SU-DHL-6 (cell line): ENCODE measurements at regions not wholly inside any gene's neighbourhood (a gene's known extent, or its start where the extent isn't known, plus 50 kb on each side); places are given as distances from the start of the nearest gene placed in this dataset.

Source experiments
- H2AFZ ChIP-seq: fragments of 200-600 bp; sonication (generic); 2 replicates; pipeline ENCODE4 v1.6.1; 2014; ENCODE audit warnings: low read depth, mild to moderate bottlenecking, moderate library complexity, mixed read lengths, antibody characterized with exemption, low read length; ENCODE audit not compliant: severe bottlenecking
- H3F3A ChIP-seq: fragments of 200-600 bp; shearing (Covaris generic); 2 replicates; pipeline ENCODE4 v1.6.0; 2016; ENCODE audit warnings: antibody characterized with exemption, mild to moderate bottlenecking; ENCODE audit not compliant: insufficient read depth
- H3K27ac ChIP-seq: fragments of 200-600 bp; sonication (generic); 2 replicates; pipeline ENCODE4 v1.5.1; 2016; ENCODE audit warnings: low read depth, mild to moderate bottlenecking, low read length, moderate library complexity, mixed read lengths
- H3K27me3 ChIP-seq: fragments of 200-600 bp; sonication (generic), shearing (Covaris generic); 2 replicates; pipeline ENCODE4 v1.6.0; 2014; ENCODE audit warnings: mild to moderate bottlenecking, low read length
- H3K36me3 ChIP-seq: fragments of 200-600 bp; sonication (generic); 2 replicates; pipeline ENCODE4 v1.6.1; 2014; ENCODE audit warnings: mild to moderate bottlenecking, low read length, mixed read lengths
- H3K4me2 ChIP-seq: fragments of 300-600, 200-600 bp; shearing (Covaris generic), sonication (generic); 2 replicates; pipeline ENCODE4 v1.6.0; 2014; ENCODE audit warnings: low read length, low read depth, mild to moderate bottlenecking; ENCODE audit not compliant: poor library complexity, severe bottlenecking
- H3K4me3 ChIP-seq: fragments of 200-600 bp; sonication (generic); 2 replicates; pipeline ENCODE4 v1.5.1; 2014; ENCODE audit warnings: antibody characterized with exemption, low read length, mild to moderate bottlenecking, mixed read lengths; ENCODE audit not compliant: insufficient read depth, poor library complexity, severe bottlenecking
- H3K79me2 ChIP-seq: fragments of 200-600 bp; sonication (generic); 2 replicates; pipeline ENCODE4 v1.6.1; 2014; ENCODE audit warnings: mild to moderate bottlenecking, low read length, moderate library complexity; ENCODE audit not compliant: insufficient read depth
- H3K9ac ChIP-seq: fragments of 200-600 bp; sonication (generic); 2 replicates; pipeline ENCODE4 v1.7.0; 2014; ENCODE audit warnings: mild to moderate bottlenecking, low read length
- H3K9me2 ChIP-seq: fragments of 200-600 bp; sonication (generic); replicated peaks from 2 replicates; pipeline ENCODE4 v1.6.1; 2014; ENCODE audit warnings: low read length; ENCODE audit not compliant: insufficient read depth
- H3K9me3 ChIP-seq: fragments of 200-600 bp; sonication (generic); 2 replicates; pipeline ENCODE4 v1.6.1; 2014; ENCODE audit warnings: low read length, mixed read lengths; ENCODE audit not compliant: insufficient read depth
- H4K20me1 ChIP-seq: fragments of 200-600 bp; sonication (generic); 2 replicates; pipeline ENCODE4 v1.6.1; 2014; ENCODE audit warnings: low read depth, mild to moderate bottlenecking, antibody characterized with exemption, low read length, moderate library complexity, mixed read lengths
- CTCF ChIP-seq: fragments of 200-600 bp; sonication (generic); IDR thresholded peaks from one replicate; pipeline ENCODE4 v1.5.1; 2017; ENCODE audit warnings: antibody characterized with exemption, mild to moderate bottlenecking, low read length, moderate library complexity; ENCODE audit not compliant: insufficient read depth, poor library complexity, severe bottlenecking
- EZH2phosphoT487 ChIP-seq: fragments of 200-600 bp; sonication (generic), shearing (Covaris generic); conservative IDR thresholded peaks from 2 replicates; pipeline ENCODE4 v1.6.1; 2018; ENCODE audit warnings: mild to moderate bottlenecking, antibody characterized with exemption, low read length, moderate library complexity, mixed read lengths

- H3K4me2 ChIP-seq: no peak overlapping the region
- H3K9me2 ChIP-seq: no peaks in the 10 kb centered on the region
- no peaks in the 10 kb centered on the region for H3K9me3 ChIP-seq
- no peak overlapping the region for H3K27ac ChIP-seq
- H3F3A ChIP-seq: no peaks in the 10 kb centered on the region
- H3K79me2 ChIP-seq: no peaks in the 10 kb centered on the region
- H3K4me3 ChIP-seq: no peak overlapping the region
- TF ChIP-seq CTCF (no peak), EZH2phosphoT487 (no peak)
- H3K9ac ChIP-seq: no peak overlapping the region
- H2AFZ ChIP-seq: no peak overlapping the region
- H3K36me3 ChIP-seq: no peaks in the 10 kb centered on the region
- no peaks in the 10 kb centered on the region for H4K20me1 ChIP-seq
- H3K27me3 ChIP-seq: no peaks in the 10 kb centered on the region
Measured at GRCh38 chr9:16278326-16278999, 592.0 kb downstream of the BNC2 start.

- Histone ChIP-seq H2AFZ (no peak overlapping the region), H3K4me2 (no peak overlapping the region), H3F3A (no peaks in the 10 kb centered on the region), H3K27me3 (no peaks in the 10 kb centered on the region), H3K9me2 (no peaks in the 10 kb centered on the region), H3K36me3 (no peaks in the 10 kb centered on the region), H3K27ac (no peak overlapping the region), H3K79me2 (no peaks in the 10 kb centered on the region), H3K9ac (no peak overlapping the region), H3K4me3 (no peak overlapping the region), H4K20me1 (no peaks in the 10 kb centered on the region), H3K9me3 (no peaks in the 10 kb centered on the region)
- TF ChIP-seq CTCF: no peak
- TF ChIP-seq EZH2phosphoT487: no peak
Measured at GRCh38 chr9:16281707-16282106, 588.8 kb downstream of the BNC2 start.

GRCh38 chr9:16282216-16282615, 588.3 kb downstream of the BNC2 start:
- no peak overlapping the region for H3K4me3 ChIP-seq
- H3K9me2 ChIP-seq: no peaks in the 10 kb centered on the region
- no peaks in the 10 kb centered on the region for H4K20me1 ChIP-seq
- H3K9me3 ChIP-seq: no peaks in the 10 kb centered on the region
- H3K4me2 ChIP-seq: no peak overlapping the region
- H3F3A ChIP-seq: no peaks in the 10 kb centered on the region
- H3K27me3 ChIP-seq: no peaks in the 10 kb centered on the region
- TF ChIP-seq CTCF: no peak
- no peak for TF ChIP-seq EZH2phosphoT487
- H3K27ac ChIP-seq: no peak overlapping the region
- no peaks in the 10 kb centered on the region for H3K79me2 ChIP-seq
- H3K9ac ChIP-seq: no peak overlapping the region
- no peak overlapping the region for H2AFZ ChIP-seq
- no peaks in the 10 kb centered on the region for H3K36me3 ChIP-seq
